H9 (cell line): ENCODE measurements at regions not wholly inside any gene's neighbourhood (a gene's known extent, or its start where the extent isn't known, plus 50 kb on each side); places are given as distances from the start of the nearest gene placed in this dataset.

Experiments used
- DNase-seq: peaks from one replicate; pipeline ENCODE4 v3.0.0-alpha.2; 2017
- H2AFZ ChIP-seq: one replicate; pipeline ENCODE4 v1.6.1; 2013; ENCODE audit warnings: mild to moderate bottlenecking, low read length, control low read depth, moderate library complexity
- H2AK5ac ChIP-seq: 2 replicates; pipeline ENCODE4 v1.6.1; 2013; ENCODE audit warnings: low read length, control low read depth, mixed read lengths; ENCODE audit not compliant: insufficient read length
- H2BK120ac ChIP-seq: one replicate; pipeline ENCODE4 v1.6.1; 2013; ENCODE audit warnings: low read depth, mild to moderate bottlenecking, low read length, control low read depth, inconsistent platforms; ENCODE audit not compliant: poor library complexity, severe bottlenecking
- H2BK12ac ChIP-seq: 2 replicates; pipeline ENCODE4 v1.6.1; 2013; ENCODE audit warnings: low read length, control low read depth, mixed read lengths, low read depth; ENCODE audit not compliant: insufficient read length
- H2BK15ac ChIP-seq: 2 replicates; pipeline ENCODE4 v1.6.1; 2013; ENCODE audit warnings: low read depth, low read length, control low read depth
- H2BK20ac ChIP-seq: one replicate; pipeline ENCODE4 v1.6.1; 2013; ENCODE audit warnings: low read depth, mild to moderate bottlenecking, low read length, control low read depth, inconsistent platforms; ENCODE audit not compliant: poor library complexity, severe bottlenecking
- H2BK5ac ChIP-seq: 2 replicates; pipeline ENCODE4 v1.6.1; 2013; ENCODE audit warnings: low read length, control low read depth, mixed read lengths; ENCODE audit not compliant: insufficient read length
- H3K14ac ChIP-seq: 2 replicates; pipeline ENCODE4 v1.6.1; 2013; ENCODE audit warnings: low read length, control low read depth; ENCODE audit not compliant: insufficient read depth
- H3K18ac ChIP-seq: 2 replicates; pipeline ENCODE4 v1.6.1; 2013; ENCODE audit warnings: low read depth, mild to moderate bottlenecking, mixed read lengths, low read length, control low read depth; ENCODE audit not compliant: insufficient read length
- H3K23ac ChIP-seq: 2 replicates; pipeline ENCODE4 v1.6.1; 2013; ENCODE audit warnings: low read length, control low read depth, mixed read lengths, low read depth; ENCODE audit not compliant: insufficient read length
- H3K23me2 ChIP-seq: 2 replicates; pipeline ENCODE4 v1.6.1; 2013; ENCODE audit warnings: low read depth, mild to moderate bottlenecking, mixed read lengths, low read length, control low read depth; ENCODE audit not compliant: insufficient read length, poor library complexity, severe bottlenecking
- H3K27ac ChIP-seq: 2 replicates; pipeline ENCODE4 v1.5.1; 2013; ENCODE audit warnings: low read length, control low read depth, mixed read lengths, low read depth; ENCODE audit not compliant: insufficient read length
- H3K27me3 ChIP-seq: 2 replicates; pipeline ENCODE4 v1.6.1; 2013; ENCODE audit warnings: low read length, control low read depth, inconsistent platforms; ENCODE audit not compliant: insufficient read depth
- H3K4ac ChIP-seq: 2 replicates; pipeline ENCODE4 v1.6.1; 2013; ENCODE audit warnings: low read depth, mild to moderate bottlenecking, control low read depth, inconsistent platforms, low read length, moderate library complexity
- H3K4me1 ChIP-seq: 2 replicates; pipeline ENCODE4 v1.6.1; 2013; ENCODE audit warnings: low read length, control low read depth, inconsistent platforms; ENCODE audit not compliant: insufficient read depth
- H3K4me2 ChIP-seq: 2 replicates; pipeline ENCODE4 v1.6.1; 2013; ENCODE audit warnings: low read length, control low read depth, mixed read lengths; ENCODE audit not compliant: insufficient read length, insufficient read depth
- H3K56ac ChIP-seq: 2 replicates; pipeline ENCODE4 v1.6.1; 2013; ENCODE audit warnings: low read depth, mild to moderate bottlenecking, mixed read lengths, low read length, control low read depth; ENCODE audit not compliant: insufficient read length
- H3K79me1 ChIP-seq: 2 replicates; pipeline ENCODE4 v1.6.1; 2013; ENCODE audit warnings: low read depth, mild to moderate bottlenecking, moderate library complexity, low read length, control low read depth, inconsistent platforms; ENCODE audit not compliant: insufficient read depth, poor library complexity, severe bottlenecking
- H3K79me2 ChIP-seq: 2 replicates; pipeline ENCODE4 v1.6.1; 2013; ENCODE audit warnings: low read length, control low read depth, inconsistent platforms; ENCODE audit not compliant: insufficient read depth
- H3K9ac ChIP-seq: 2 replicates; pipeline ENCODE4 v1.6.1; 2013; ENCODE audit warnings: low read length, control low read depth, mixed read lengths; ENCODE audit not compliant: insufficient read length; ENCODE audit errors: extremely low read depth
- H3K9me3 ChIP-seq: one replicate; pipeline ENCODE4 v1.6.1; 2013; ENCODE audit warnings: low read depth, low read length, inconsistent platforms; ENCODE audit not compliant: control insufficient read depth
- H3T11ph ChIP-seq: one replicate; pipeline ENCODE4 v1.6.1; 2013; ENCODE audit warnings: mild to moderate bottlenecking, low read length, control low read depth, inconsistent platforms
- H4K20me1 ChIP-seq: one replicate; pipeline ENCODE4 v1.6.1; 2013; ENCODE audit not compliant: control insufficient read depth, insufficient read length, insufficient read depth
- H4K5ac ChIP-seq: 2 replicates; pipeline ENCODE4 v1.6.1; 2013; ENCODE audit warnings: low read depth, mild to moderate bottlenecking, mixed read lengths, low read length, control low read depth; ENCODE audit not compliant: insufficient read length
- H4K8ac ChIP-seq: replicated peaks from 2 replicates; pipeline ENCODE4 v1.6.1; 2013; ENCODE audit warnings: low read length, control low read depth, mixed read lengths, low read depth; ENCODE audit not compliant: insufficient read length
- H4K91ac ChIP-seq: 2 replicates; pipeline ENCODE4 v1.6.1; 2013; ENCODE audit warnings: low read depth, mild to moderate bottlenecking, moderate library complexity, mixed read lengths, low read length, control low read depth; ENCODE audit not compliant: insufficient read length
- H3K27ac Mint-ChIP-seq, 3 experiments: 2 replicates in 2 of 3; 3 replicates in 1 of 3; pipeline ENCODE4 v1.8.0; 2020 to 2021; ENCODE audit warnings: mixed read lengths in 3 of 3, mild to moderate bottlenecking in 1 of 3, moderate library complexity in 1 of 3
- H3K27me3 Mint-ChIP-seq: 2 replicates; pipeline ENCODE4 v1.8.0; 2021; ENCODE audit warnings: low read depth, mild to moderate bottlenecking, moderate library complexity, mixed read lengths
- H3K36me3 Mint-ChIP-seq, 3 experiments: 2 replicates in 2 of 3; 3 replicates in 1 of 3; pipeline ENCODE4 v1.8.0; 2020 to 2021; ENCODE audit warnings: low read depth in 3 of 3, mixed read lengths in 3 of 3; ENCODE audit not compliant: insufficient read depth in 1 of 3
- H3K4me1 Mint-ChIP-seq, 2 experiments: 2 replicates each; pipeline ENCODE4 v1.8.0; 2020; ENCODE audit warnings: mixed read lengths in 2 of 2
- H3K4me3 Mint-ChIP-seq, 2 experiments: 2 replicates in 1 of 2; 3 replicates in 1 of 2; pipeline ENCODE4 v1.8.0; 2020 to 2021; ENCODE audit warnings: mild to moderate bottlenecking in 2 of 2, mixed read lengths in 2 of 2, moderate library complexity in 1 of 2
- H3K9me3 Mint-ChIP-seq, 2 experiments: 2 replicates in 1 of 2; 3 replicates in 1 of 2; pipeline ENCODE4 v1.8.0; 2020; ENCODE audit warnings: mild to moderate bottlenecking in 2 of 2, mixed read lengths in 2 of 2, moderate library complexity in 1 of 2
- CTCF ChIP-seq: fragments of 200-600 bp; sonication (generic); conservative IDR thresholded peaks from 3 replicates; pipeline ENCODE4 v1.8.0; 2021; ENCODE audit warnings: antibody characterized with exemption, mild to moderate bottlenecking
- WGBS: extraction: QIAGEN DNeasy Blood & Tissue Kit; methylation state at CpG from one replicate; pipeline ENCODE4 v1.1.7; 2013; ENCODE audit warnings: missing lambda C conversion rate, low lambda C conversion rate, mixed read lengths; ENCODE audit not compliant: insufficient read length; ENCODE audit errors: extremely low coverage; 5-methylcytosine and 5-hydroxymethylcytosine counted together

DNA sequence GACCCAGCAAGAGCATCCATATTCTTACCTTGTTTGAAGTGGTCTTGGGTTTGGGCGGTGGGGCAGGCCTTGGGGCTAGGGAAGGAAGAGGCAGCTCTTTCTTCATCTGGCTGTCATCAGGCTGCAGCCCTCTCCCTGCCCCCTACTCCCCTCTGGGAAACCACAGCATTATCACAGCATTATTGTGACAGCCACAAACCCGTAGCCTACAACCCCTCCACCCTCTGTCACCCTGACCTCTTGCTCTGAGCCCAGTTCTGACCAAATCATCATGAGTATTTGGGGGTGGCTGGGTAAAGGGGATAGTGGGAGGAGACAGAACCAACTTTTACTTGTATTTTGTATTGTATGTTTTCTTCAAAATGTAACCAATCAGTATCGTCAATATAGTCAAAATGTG lies 94.3 kb upstream of the ARRDC3 start:
- no peak overlapping the region for H3K14ac ChIP-seq
- no peak overlapping the region for H2AK5ac ChIP-seq
- no peaks in the 10 kb centered on the region for H3K23me2 ChIP-seq
- Mint-ChIP-seq H3K27ac (no peak overlapping the region), H3K36me3 (no peaks in the 10 kb centered on the region), H3K4me3 (no peak overlapping the region), H3K9me3 (no peaks in the 10 kb centered on the region), H3K27me3 (no peaks in the 10 kb centered on the region), H3K4me1 (no peaks in the 10 kb centered on the region)
- H3K79me2 ChIP-seq = no peaks in the 10 kb centered on the region
- H2BK15ac ChIP-seq = no peak overlapping the region
- H2BK12ac ChIP-seq = no peak overlapping the region
- no peak overlapping the region for H3K27ac ChIP-seq
- H3K4me2 ChIP-seq = no peak overlapping the region
- no peak overlapping the region for H2BK5ac ChIP-seq
- no peak overlapping the region for H3T11ph ChIP-seq
- H3K4ac ChIP-seq = no peak overlapping the region
- no peaks in the 10 kb centered on the region for H3K4me1 ChIP-seq
- H3K56ac ChIP-seq = no peak overlapping the region
- no peak overlapping the region for H4K5ac ChIP-seq
- no peak overlapping the region for H3K18ac ChIP-seq
- no peak for TF ChIP-seq CTCF
- H2BK20ac ChIP-seq = no peak overlapping the region
- no peak overlapping the region for H2BK120ac ChIP-seq
- H4K91ac ChIP-seq = no peak overlapping the region
- H4K8ac ChIP-seq = no peak overlapping the region
- WGBS = no CpG with 5 or more reads among the region's 3 CpGs
- no peaks in the 10 kb centered on the region for H3K79me1 ChIP-seq
- no peak overlapping the region for H3K9ac ChIP-seq
- H3K9me3 ChIP-seq = no peaks in the 10 kb centered on the region
- no peak overlapping the region for H3K23ac ChIP-seq
- H2AFZ ChIP-seq = no peak overlapping the region
- no peak for DNase-seq
- H4K20me1 ChIP-seq = no peaks in the 10 kb centered on the region
- H3K27me3 ChIP-seq = no peaks in the 10 kb centered on the region
